Lung (tissue), 11 donors: ENCODE measurements at regions not wholly inside any gene's neighbourhood (a gene's known extent, or its start where the extent isn't known, plus 50 kb on each side); places are given as distances from the start of the nearest gene placed in this dataset.

Source experiments
- ATAC-seq: fragments of 200-7000 bp; cut with Tn5 transposase; one replicate; pipeline ENCODE4 v1.9.1; 2020; ENCODE audit warnings: moderate number of reproducible peaks; ENCODE audit not compliant: insufficient read depth, low FRiP score
- DNase-seq, 3 donors: peaks; one replicate each; pipeline ENCODE4 v3.0.0-alpha.2; 2013 to 2017
- H3K27ac ChIP-seq, 2 donors: one replicate each; pipeline ENCODE4 v1.5.1; 2013; ENCODE audit warnings: mild to moderate bottlenecking in 2 of 2, moderate library complexity in 2 of 2, control low read depth in 1 of 2, inconsistent platforms in 1 of 2, low read depth in 1 of 2, low read length in 1 of 2
- H3K27me3 ChIP-seq, 3 donors: one replicate each; pipeline ENCODE4 v1.5.1; 2013; ENCODE audit warnings: low read length in 2 of 3; ENCODE audit not compliant: control insufficient read depth in 3 of 3, insufficient read depth in 3 of 3
- H3K36me3 ChIP-seq, 4 donors: one replicate each; pipeline ENCODE4 v1.5.1; 2013; ENCODE audit warnings: low read length in 4 of 4, mild to moderate bottlenecking in 1 of 4, moderate library complexity in 1 of 4; ENCODE audit not compliant: control insufficient read depth in 4 of 4, insufficient read depth in 4 of 4
- H3K4me1 ChIP-seq, 5 donors: one replicate each; pipeline ENCODE4 v1.5.1; 2013; ENCODE audit warnings: low read length in 5 of 5, mild to moderate bottlenecking in 2 of 5, moderate library complexity in 1 of 5; ENCODE audit not compliant: control insufficient read depth in 5 of 5, insufficient read depth in 5 of 5
- H3K4me3 ChIP-seq: one replicate; pipeline ENCODE4 v1.5.1; 2013; ENCODE audit warnings: mild to moderate bottlenecking, control low read depth, moderate library complexity
- H3K9ac ChIP-seq, 2 donors: one replicate each; pipeline ENCODE4 v1.5.1; 2013; ENCODE audit warnings: low read length in 2 of 2, control low read depth in 1 of 2; ENCODE audit not compliant: insufficient read depth in 1 of 2
- H3K9me3 ChIP-seq, 4 donors: one replicate each; pipeline ENCODE4 v1.5.1; 2013; ENCODE audit warnings: low read length in 3 of 4, mild to moderate bottlenecking in 1 of 4, moderate library complexity in 1 of 4; ENCODE audit not compliant: control insufficient read depth in 4 of 4, insufficient read depth in 3 of 4
- CTCF ChIP-seq: IDR thresholded peaks from 2 replicates; pipeline ENCODE4 v1.5.1; 2012; ENCODE audit warnings: mild to moderate bottlenecking; ENCODE audit errors: control extremely low read depth, extremely low read depth
- WGBS, 2 donors: extraction: QIAGEN DNeasy Blood & Tissue Kit; methylation state at CpG; one replicate each; pipeline ENCODE4 v1.1.7; 2013; 5-methylcytosine and 5-hydroxymethylcytosine counted together
- donor health status: control.
- donor health status: control.
- donor health status: Bipolar disorder and iron deficiency.
- donor health status: healthy.
- donor health status: DM: yes; HTN: yes; CAD: no.

- no peak for ATAC-seq
- WGBS, 2 donors, result 92 to 93% methylated on average over 17 of the region's 17 CpGs
- TF ChIP-seq CTCF, result no peak
- H3K4me3 ChIP-seq, result no peak overlapping the region
- no peaks in the 10 kb centered on the region for H3K27me3 ChIP-seq
- no peak overlapping the region for H3K9ac ChIP-seq
- no peak for DNase-seq
- H3K9me3 ChIP-seq, result peaks cover 0 to 3% (median 0%) of the 10 kb centered on the region in 4 donors
- H3K4me1 ChIP-seq, result no peaks in the 10 kb centered on the region
- H3K27ac ChIP-seq, result no peak overlapping the region
- no peaks in the 10 kb centered on the region for H3K36me3 ChIP-seq
Observed at GRCh38 chr15:70426096-70426821, 328.5 kb upstream of the TLE3 start.

GRCh38 chr15:70424937-70425411, 327.3 kb upstream of the TLE3 start:
- no peaks in the 10 kb centered on the region for H3K36me3 ChIP-seq
- ATAC-seq (no peak), DNase-seq (no peak)
- no peak overlapping the region for H3K4me3 ChIP-seq
- H3K9me3 ChIP-seq, result peaks cover 0 to 3% (median 0%) of the 10 kb centered on the region in 4 donors
- TF ChIP-seq CTCF, result no peak
- H3K27ac ChIP-seq, result no peak overlapping the region
- peaks cover 0 to 3% (median 0%) of the 10 kb centered on the region in 3 donors for H3K27me3 ChIP-seq
- H3K9ac ChIP-seq, result no peak overlapping the region
- 44 to 59% methylated on average over 4 of the region's 4 CpGs for WGBS, 2 donors
- H3K4me1 ChIP-seq, result no peaks in the 10 kb centered on the region

GRCh38 chr15:70423267-70423666, 325.6 kb upstream of the TLE3 start:
- DNase-seq, result no peak
- 92 to 93% methylated on average over 2 of the region's 2 CpGs for WGBS, 2 donors
- Histone ChIP-seq H3K27ac (no peak overlapping the region), H3K27me3 (peaks cover 0 to 3% (median 0%) of the 10 kb centered on the region in 3 donors), H3K9ac (no peak overlapping the region), H3K9me3 (no peaks in the 10 kb centered on the region), H3K4me1 (no peaks in the 10 kb centered on the region), H3K4me3 (no peak overlapping the region), H3K36me3 (no peaks in the 10 kb centered on the region)
- TF ChIP-seq CTCF, result no peak
- no peak for ATAC-seq

GRCh38 chr15:70422342-70422741, 324.6 kb upstream of the TLE3 start:
- DNase-seq (no peak), ATAC-seq (no peak)
- H3K4me1 ChIP-seq, result no peaks in the 10 kb centered on the region
- 89 to 91% methylated on average over 4 of the region's 4 CpGs for WGBS, 2 donors
- peaks cover 0 to 3% (median 0%) of the 10 kb centered on the region in 3 donors for H3K27me3 ChIP-seq
- H3K4me3 ChIP-seq, result no peak overlapping the region
- H3K36me3 ChIP-seq, result no peaks in the 10 kb centered on the region
- no peaks in the 10 kb centered on the region for H3K9me3 ChIP-seq
- no peak for TF ChIP-seq CTCF
- no peak overlapping the region for H3K9ac ChIP-seq
- H3K27ac ChIP-seq, result no peak overlapping the region
